ENCODE measurements at regions not wholly inside any gene's neighbourhood (a gene's known extent, or its start where the extent isn't known, plus 50 kb on each side); places are given as distances from the start of the nearest gene placed in this dataset.

DNA sequence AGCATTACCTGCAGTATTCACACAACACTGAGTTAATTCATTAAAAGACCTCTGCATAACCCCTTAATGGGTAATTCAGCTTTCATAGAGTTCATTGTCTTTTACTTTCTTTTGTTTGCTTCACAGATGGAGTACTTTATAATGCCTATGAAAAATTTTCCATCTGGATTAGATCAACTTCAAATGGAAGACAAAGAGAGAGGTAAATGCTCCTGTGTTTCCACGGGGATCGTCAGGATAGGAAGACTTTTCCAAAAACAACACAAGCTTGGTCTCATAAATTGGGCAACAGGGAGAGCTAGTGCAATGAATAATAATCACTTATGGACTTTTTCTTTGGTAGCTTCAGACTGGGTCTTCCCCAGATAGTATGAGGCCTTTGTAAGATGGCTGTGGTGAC, 100.7 kb downstream of the ICOS start:
- CTCF ChIA-PET: interaction anchor here (1.1 kb wide), 1 partner anchor 14 kb away, joined by 3 read pairs; no protein-coding TSS in a partner anchor
- no peaks in the 10 kb centered on the region for H3K36me3 ChIP-seq (ENCODE audit: control insufficient read depth in 1 of 2, insufficient read depth in 2 of 2, low read length in 2 of 2)
- intact Hi-C loops (cut with micrococcal nuclease): no loop called here
- H3K27ac ChIP-seq (ENCODE audit: low read depth, low read length): no peak overlapping the region
- DNase-seq (ENCODE audit: low read depth, low spot score): no peak
- H3K79me2 ChIP-seq (ENCODE audit: insufficient read depth, low read length): no peaks in the 10 kb centered on the region
- H3K4me1 ChIP-seq (ENCODE audit: control insufficient read depth in 1 of 2, insufficient read depth in 2 of 2, low read length in 2 of 2): no peaks in the 10 kb centered on the region
- no peaks in the 10 kb centered on the region; the same call in none of the 2 replicates for H3K27me3 ChIP-seq (ENCODE audit: insufficient read depth, low read length)
- no peak overlapping the region for H3K4me2 ChIP-seq (ENCODE audit: low read length)
- no peaks in the 10 kb centered on the region for H3K9me2 ChIP-seq (ENCODE audit: insufficient read depth)
- H3K4me3 ChIP-seq (replicated peaks in 1 of 2; ENCODE audit: low read depth in 1 of 2, low read length in 2 of 2): no peak overlapping the region
- H4K20me1 ChIP-seq (ENCODE audit: insufficient read depth): no peaks in the 10 kb centered on the region
- TF ChIP-seq, protein P1, sequence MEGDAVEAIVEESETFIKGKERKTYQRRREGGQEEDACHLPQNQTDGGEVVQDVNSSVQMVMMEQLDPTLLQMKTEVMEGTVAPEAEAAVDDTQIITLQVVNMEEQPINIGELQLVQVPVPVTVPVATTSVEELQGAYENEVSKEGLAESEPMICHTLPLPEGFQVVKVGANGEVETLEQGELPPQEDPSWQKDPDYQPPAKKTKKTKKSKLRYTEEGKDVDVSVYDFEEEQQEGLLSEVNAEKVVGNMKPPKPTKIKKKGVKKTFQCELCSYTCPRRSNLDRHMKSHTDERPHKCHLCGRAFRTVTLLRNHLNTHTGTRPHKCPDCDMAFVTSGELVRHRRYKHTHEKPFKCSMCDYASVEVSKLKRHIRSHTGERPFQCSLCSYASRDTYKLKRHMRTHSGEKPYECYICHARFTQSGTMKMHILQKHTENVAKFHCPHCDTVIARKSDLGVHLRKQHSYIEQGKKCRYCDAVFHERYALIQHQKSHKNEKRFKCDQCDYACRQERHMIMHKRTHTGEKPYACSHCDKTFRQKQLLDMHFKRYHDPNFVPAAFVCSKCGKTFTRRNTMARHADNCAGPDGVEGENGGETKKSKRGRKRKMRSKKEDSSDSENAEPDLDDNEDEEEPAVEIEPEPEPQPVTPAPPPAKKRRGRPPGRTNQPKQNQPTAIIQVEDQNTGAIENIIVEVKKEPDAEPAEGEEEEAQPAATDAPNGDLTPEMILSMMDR (IDR thresholded peaks at IDR 0.05 in 2 of 3, conservative IDR thresholded peaks at IDR 0.05 in 1 of 3; ENCODE audit: borderline replicate concordance in 1 of 3, insufficient read depth in 1 of 3, low read depth in 2 of 3, low read length in 2 of 3): no peak
- TF ChIP-seq POLR2AphosphoS5 (IDR thresholded peaks at IDR 0.05; ENCODE audit: low read depth, low read length) (no peak), ELF1 (IDR thresholded peaks at IDR 0.05; ENCODE audit: borderline replicate concordance, low read depth) (no peak), POLR2A (IDR thresholded peaks at IDR 0.05; ENCODE audit: borderline replicate concordance, extremely low read depth, insufficient read depth, insufficient read length) (no peak), YY1 (IDR thresholded peaks at IDR 0.05; ENCODE audit: extremely low read depth, insufficient replicate concordance, low read depth, low read length) (no peak), EGR1 (IDR thresholded peaks at IDR 0.05; ENCODE audit: low read depth) (no peak), SRF (IDR thresholded peaks at IDR 0.05; ENCODE audit: low read depth) (no peak), FOSL1 (IDR thresholded peaks at IDR 0.05; ENCODE audit: low read depth) (no peak), MAX (IDR thresholded peaks at IDR 0.05) (no peak), CBX3 (IDR thresholded peaks at IDR 0.05; ENCODE audit: low read depth) (no peak), CEBPB (IDR thresholded peaks at IDR 0.05; ENCODE audit: low read depth) (no peak), SIN3A (IDR thresholded peaks at IDR 0.05; ENCODE audit: low read depth) (no peak), EZH2phosphoT487 (IDR thresholded peaks at IDR 0.05; ENCODE audit: borderline replicate concordance) (no peak), EZH2 (IDR thresholded peaks at IDR 0.05) (no peak), TCF7L2 (IDR thresholded peaks at IDR 0.05; ENCODE audit: borderline replicate concordance, extremely low read depth, insufficient read depth, insufficient read length) (no peak), ZNF274 (IDR thresholded peaks at IDR 0.05; ENCODE audit: low read depth, low read length) (no peak), RAD21 (IDR thresholded peaks at IDR 0.05; ENCODE audit: low read depth) (no peak)
- TF ChIP-seq, protein P2, sequence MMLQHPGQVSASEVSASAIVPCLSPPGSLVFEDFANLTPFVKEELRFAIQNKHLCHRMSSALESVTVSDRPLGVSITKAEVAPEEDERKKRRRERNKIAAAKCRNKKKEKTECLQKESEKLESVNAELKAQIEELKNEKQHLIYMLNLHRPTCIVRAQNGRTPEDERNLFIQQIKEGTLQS (IDR thresholded peaks at IDR 0.05): no peak
- TF ChIP-seq, protein P3, sequence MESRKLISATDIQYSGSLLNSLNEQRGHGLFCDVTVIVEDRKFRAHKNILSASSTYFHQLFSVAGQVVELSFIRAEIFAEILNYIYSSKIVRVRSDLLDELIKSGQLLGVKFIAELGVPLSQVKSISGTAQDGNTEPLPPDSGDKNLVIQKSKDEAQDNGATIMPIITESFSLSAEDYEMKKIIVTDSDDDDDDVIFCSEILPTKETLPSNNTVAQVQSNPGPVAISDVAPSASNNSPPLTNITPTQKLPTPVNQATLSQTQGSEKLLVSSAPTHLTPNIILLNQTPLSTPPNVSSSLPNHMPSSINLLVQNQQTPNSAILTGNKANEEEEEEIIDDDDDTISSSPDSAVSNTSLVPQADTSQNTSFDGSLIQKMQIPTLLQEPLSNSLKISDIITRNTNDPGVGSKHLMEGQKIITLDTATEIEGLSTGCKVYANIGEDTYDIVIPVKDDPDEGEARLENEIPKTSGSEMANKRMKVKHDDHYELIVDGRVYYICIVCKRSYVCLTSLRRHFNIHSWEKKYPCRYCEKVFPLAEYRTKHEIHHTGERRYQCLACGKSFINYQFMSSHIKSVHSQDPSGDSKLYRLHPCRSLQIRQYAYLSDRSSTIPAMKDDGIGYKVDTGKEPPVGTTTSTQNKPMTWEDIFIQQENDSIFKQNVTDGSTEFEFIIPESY (IDR thresholded peaks at IDR 0.05; ENCODE audit: extremely low read depth, insufficient replicate concordance, low read length): no peak
- H3K9ac ChIP-seq (ENCODE audit: low read length): no peak overlapping the region
- no peak for ATAC-seq
- BruUV-seq (replicated peaks): no TSS peak
- RAD21 ChIA-PET (ENCODE audit: low non-redundant PET in 1 of 2, low total read pairs in 2 of 2, uncharacterized antibody in 2 of 2, unreplicated experiment in 2 of 2): no interaction called here
- no peaks in the 10 kb centered on the region for H3K9me3 ChIP-seq (ENCODE audit: control insufficient read depth in 1 of 2, insufficient read depth in 1 of 2, low read depth in 1 of 2, low read length in 2 of 2)
- POLR2A ChIA-PET: no interaction called here
- H2AFZ ChIP-seq (ENCODE audit: low read depth, low read length, poor library complexity, severe bottlenecking): no peak overlapping the region
